ENCODE measurements at regions not wholly inside any gene's neighbourhood (a gene's known extent, or its start where the extent isn't known, plus 50 kb on each side); places are given as distances from the start of the nearest gene placed in this dataset.

GRCh38 chr20:52761867-52762266 is 210.3 kb upstream of the TSHZ2 start:
- CTCF ChIA-PET: no interaction called here
- H3K4me1 Mint-ChIP-seq: no peaks in the 10 kb centered on the region
- POLR2A ChIA-PET: no interaction called here
- DNase-seq (ENCODE audit: low spot score): no peak
- H3K27ac Mint-ChIP-seq: no peak overlapping the region
- H3K4me3 Mint-ChIP-seq: no peak overlapping the region
- H3K36me3 Mint-ChIP-seq: no peaks in the 10 kb centered on the region
- no peak for ATAC-seq
- no peaks in the 10 kb centered on the region for H3K27me3 Mint-ChIP-seq (ENCODE audit: low read depth)
- peaks cover 8% of the 10 kb centered on the region; the same call in 1 of the 2 replicates for H3K9me3 Mint-ChIP-seq
- TF ChIP-seq, protein P1, sequence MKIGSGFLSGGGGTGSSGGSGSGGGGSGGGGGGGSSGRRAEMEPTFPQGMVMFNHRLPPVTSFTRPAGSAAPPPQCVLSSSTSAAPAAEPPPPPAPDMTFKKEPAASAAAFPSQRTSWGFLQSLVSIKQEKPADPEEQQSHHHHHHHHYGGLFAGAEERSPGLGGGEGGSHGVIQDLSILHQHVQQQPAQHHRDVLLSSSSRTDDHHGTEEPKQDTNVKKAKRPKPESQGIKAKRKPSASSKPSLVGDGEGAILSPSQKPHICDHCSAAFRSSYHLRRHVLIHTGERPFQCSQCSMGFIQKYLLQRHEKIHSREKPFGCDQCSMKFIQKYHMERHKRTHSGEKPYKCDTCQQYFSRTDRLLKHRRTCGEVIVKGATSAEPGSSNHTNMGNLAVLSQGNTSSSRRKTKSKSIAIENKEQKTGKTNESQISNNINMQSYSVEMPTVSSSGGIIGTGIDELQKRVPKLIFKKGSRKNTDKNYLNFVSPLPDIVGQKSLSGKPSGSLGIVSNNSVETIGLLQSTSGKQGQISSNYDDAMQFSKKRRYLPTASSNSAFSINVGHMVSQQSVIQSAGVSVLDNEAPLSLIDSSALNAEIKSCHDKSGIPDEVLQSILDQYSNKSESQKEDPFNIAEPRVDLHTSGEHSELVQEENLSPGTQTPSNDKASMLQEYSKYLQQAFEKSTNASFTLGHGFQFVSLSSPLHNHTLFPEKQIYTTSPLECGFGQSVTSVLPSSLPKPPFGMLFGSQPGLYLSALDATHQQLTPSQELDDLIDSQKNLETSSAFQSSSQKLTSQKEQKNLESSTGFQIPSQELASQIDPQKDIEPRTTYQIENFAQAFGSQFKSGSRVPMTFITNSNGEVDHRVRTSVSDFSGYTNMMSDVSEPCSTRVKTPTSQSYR (CRISPR knock-in tag; IDR thresholded peaks at IDR 0.05): no peak
- TF ChIP-seq, protein P2, sequence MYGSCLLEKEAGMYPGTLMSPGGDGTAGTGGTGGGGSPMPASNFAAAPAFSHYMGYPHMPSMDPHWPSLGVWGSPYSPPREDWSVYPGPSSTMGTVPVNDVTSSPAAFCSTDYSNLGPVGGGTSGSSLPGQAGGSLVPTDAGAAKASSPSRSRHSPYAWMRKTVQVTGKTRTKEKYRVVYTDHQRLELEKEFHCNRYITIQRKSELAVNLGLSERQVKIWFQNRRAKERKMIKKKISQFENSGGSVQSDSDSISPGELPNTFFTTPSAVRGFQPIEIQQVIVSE (CRISPR knock-in tag; IDR thresholded peaks at IDR 0.05; ENCODE audit: borderline replicate concordance): no peak
- TF ChIP-seq ZNF416 (CRISPR knock-in tag; IDR thresholded peaks at IDR 0.05) (no peak), EMX1 (CRISPR knock-in tag; IDR thresholded peaks at IDR 0.05) (no peak), ESRRA (CRISPR knock-in tag; IDR thresholded peaks at IDR 0.05; ENCODE audit: borderline replicate concordance) (no peak), AFF4 (CRISPR knock-in tag; IDR thresholded peaks at IDR 0.05; ENCODE audit: borderline replicate concordance) (no peak), SMAD4 (CRISPR knock-in tag; IDR thresholded peaks at IDR 0.05) (no peak), MXD4 (CRISPR knock-in tag; IDR thresholded peaks at IDR 0.05; ENCODE audit: borderline replicate concordance) (no peak), ATF1 (CRISPR knock-in tag; IDR thresholded peaks at IDR 0.05) (no peak), SOX15 (CRISPR knock-in tag; IDR thresholded peaks at IDR 0.05) (no peak), RORB (CRISPR knock-in tag; IDR thresholded peaks at IDR 0.05) (no peak), GTF2I (CRISPR knock-in tag; conservative IDR thresholded peaks at IDR 0.05) (no peak), ERG (CRISPR knock-in tag; IDR thresholded peaks at IDR 0.05) (no peak), ZBTB21 (CRISPR knock-in tag; IDR thresholded peaks at IDR 0.05; ENCODE audit: borderline replicate concordance) (no peak)

DNA sequence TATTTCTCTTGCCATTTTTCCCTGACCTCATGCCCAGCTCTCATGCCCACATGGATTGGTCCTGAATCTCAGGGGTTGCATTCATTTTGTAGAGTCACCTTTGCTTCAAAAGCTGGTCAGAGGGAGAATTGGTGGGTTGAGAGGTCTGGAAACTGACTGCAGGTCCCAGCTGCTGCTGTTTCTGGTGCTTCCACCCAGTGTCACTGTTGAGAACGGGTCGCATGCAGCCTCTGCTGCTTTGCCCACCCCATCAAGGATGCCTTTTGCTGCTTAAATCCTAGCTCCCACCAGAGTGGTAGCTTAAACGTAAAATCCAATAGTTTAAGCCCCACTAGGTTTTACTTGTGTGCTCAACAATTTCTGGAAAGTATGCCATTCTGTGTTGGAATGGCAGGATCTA is 211.4 kb upstream of the TSHZ2 start:
- DNase-seq (ENCODE audit: low spot score) (peak; percentile 17), ATAC-seq (0 out of 2 replicates have a peak, but pooled peaks have one; percentile 38)
- ChIA-PET POLR2A (interaction anchor here (0.5 kb wide), 1 partner anchor 70 kb away, joined by 4 read pairs; no protein-coding TSS in a partner anchor), CTCF (interaction anchor here (0.7 to 1.4 kb wide), 3 partner anchors 14 to 787 kb away, joined by 3 to 4 read pairs (median 3); no protein-coding TSS in a partner anchor)
- no peaks in the 10 kb centered on the region for H3K36me3 Mint-ChIP-seq
- peaks cover 8% of the 10 kb centered on the region; the same call in 1 of the 2 replicates for H3K9me3 Mint-ChIP-seq
- H3K27me3 Mint-ChIP-seq (ENCODE audit: low read depth): no peaks in the 10 kb centered on the region
- H3K4me1 Mint-ChIP-seq: no peaks in the 10 kb centered on the region
- no peak overlapping the region for H3K4me3 Mint-ChIP-seq
- H3K27ac Mint-ChIP-seq: no peak overlapping the region
- no peak for TF ChIP-seq E2F4 (CRISPR knock-in tag; IDR thresholded peaks at IDR 0.05; ENCODE audit: borderline replicate concordance, low read depth)
- TF ChIP-seq, protein P3, sequence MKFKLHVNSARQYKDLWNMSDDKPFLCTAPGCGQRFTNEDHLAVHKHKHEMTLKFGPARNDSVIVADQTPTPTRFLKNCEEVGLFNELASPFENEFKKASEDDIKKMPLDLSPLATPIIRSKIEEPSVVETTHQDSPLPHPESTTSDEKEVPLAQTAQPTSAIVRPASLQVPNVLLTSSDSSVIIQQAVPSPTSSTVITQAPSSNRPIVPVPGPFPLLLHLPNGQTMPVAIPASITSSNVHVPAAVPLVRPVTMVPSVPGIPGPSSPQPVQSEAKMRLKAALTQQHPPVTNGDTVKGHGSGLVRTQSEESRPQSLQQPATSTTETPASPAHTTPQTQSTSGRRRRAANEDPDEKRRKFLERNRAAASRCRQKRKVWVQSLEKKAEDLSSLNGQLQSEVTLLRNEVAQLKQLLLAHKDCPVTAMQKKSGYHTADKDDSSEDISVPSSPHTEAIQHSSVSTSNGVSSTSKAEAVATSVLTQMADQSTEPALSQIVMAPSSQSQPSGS (CRISPR knock-in tag; IDR thresholded peaks at IDR 0.05; ENCODE audit: borderline replicate concordance, low read depth): no peak
- no peak for TF ChIP-seq JUN (CRISPR knock-in tag; IDR thresholded peaks at IDR 0.05)
- no peak for TF ChIP-seq TP53 (CRISPR knock-in tag; IDR thresholded peaks at IDR 0.05)
- TF ChIP-seq MXD4 (CRISPR knock-in tag; IDR thresholded peaks at IDR 0.05; ENCODE audit: borderline replicate concordance): no peak
- TF ChIP-seq EMX1 (CRISPR knock-in tag; IDR thresholded peaks at IDR 0.05): no peak
- no peak for TF ChIP-seq ESRRA (CRISPR knock-in tag; IDR thresholded peaks at IDR 0.05; ENCODE audit: borderline replicate concordance)
- no peak for TF ChIP-seq ZNF232 (CRISPR knock-in tag; IDR thresholded peaks at IDR 0.05)
- TF ChIP-seq MYBL2 (CRISPR knock-in tag; IDR thresholded peaks at IDR 0.05): no peak
- TF ChIP-seq RELA (CRISPR knock-in tag; IDR thresholded peaks at IDR 0.05; ENCODE audit: borderline replicate concordance): no peak
- no peak for TF ChIP-seq PRRX2 (CRISPR knock-in tag; IDR thresholded peaks at IDR 0.05)
- TF ChIP-seq TCF7 (CRISPR knock-in tag; IDR thresholded peaks at IDR 0.05; ENCODE audit: low read depth): no peak

Measured in WTC11 (cell line).